ENCODE measurements at regions not wholly inside any gene's neighbourhood (a gene's known extent, or its start where the extent isn't known, plus 50 kb on each side); places are given as distances from the start of the nearest gene placed in this dataset.
A peak's percentile ranks its signal among the peaks of the same experiment; 100 is the strongest.

GRCh38 chr22:46090036-46090591 lies 60.2 kb upstream of the PPARA start:
- H3K4me3 ChIP-seq (ENCODE audit: low read depth, low read length): peak overlapping the region; percentile 57
- no peak for TF ChIP-seq CTCF (IDR thresholded peaks at IDR 0.05; ENCODE audit: insufficient read depth, low read length)
- peak; percentile 42 for DNase-seq (ENCODE audit: low read depth)

DNA sequence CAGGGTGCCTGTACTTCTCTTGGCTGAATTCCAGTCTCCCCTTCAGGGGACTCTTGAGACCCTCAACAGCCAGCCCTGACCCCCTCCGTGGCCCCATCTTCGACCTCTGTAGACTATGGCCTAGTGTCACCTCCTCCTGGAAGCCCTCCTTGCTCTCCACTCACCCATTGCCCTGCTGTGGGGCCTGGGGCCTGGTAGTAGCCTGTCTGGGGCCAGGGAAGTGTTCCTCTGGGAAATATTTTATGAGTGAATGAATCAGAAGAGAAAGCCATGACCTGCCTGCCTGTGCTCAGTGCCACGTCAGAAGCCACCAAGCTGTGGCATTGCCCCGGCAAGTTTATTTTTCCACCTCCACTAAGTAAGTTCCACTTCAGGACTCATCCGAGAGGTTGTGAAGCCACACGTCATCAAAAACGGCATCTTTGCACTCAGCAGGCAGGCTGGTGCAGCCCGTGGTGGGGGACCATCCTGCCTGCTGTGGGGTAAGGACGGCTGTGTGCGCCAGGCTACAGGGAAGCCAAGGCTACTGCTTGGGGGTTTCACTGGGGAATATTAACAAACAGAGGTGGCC lies 59.6 kb upstream of the PPARA start:
- peak; percentile 48 for DNase-seq (ENCODE audit: low read depth)
- TF ChIP-seq CTCF (IDR thresholded peaks at IDR 0.05; ENCODE audit: insufficient read depth, low read length): no peak
- peak overlapping the region; percentile 33 for H3K4me3 ChIP-seq (ENCODE audit: low read depth, low read length)

- H3K4me3 ChIP-seq (ENCODE audit: low read depth, low read length): no peak overlapping the region
- peak; percentile 19 for DNase-seq (ENCODE audit: low read depth)
These were observed 58.9 kb upstream of the PPARA start for GRCh38 chr22:46091277-46091977.

DNA sequence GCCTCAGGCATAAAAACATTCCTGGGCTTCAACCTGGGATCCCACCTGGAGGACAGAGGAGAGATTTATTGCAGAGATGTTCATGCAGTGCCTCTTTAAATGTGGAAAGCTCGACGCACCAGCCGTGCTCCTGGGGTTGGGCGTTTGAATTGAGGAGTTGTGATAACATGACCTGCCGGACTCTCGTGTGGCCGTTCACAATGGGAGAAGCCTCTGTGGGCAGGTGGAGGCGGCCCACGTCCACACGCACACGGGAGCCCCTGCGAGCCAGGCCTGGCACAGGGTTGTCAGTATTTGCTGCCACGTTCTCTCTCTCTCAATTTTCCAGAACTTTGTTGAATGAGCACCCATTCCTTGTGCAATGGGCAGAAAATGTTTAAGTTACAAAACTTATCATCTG lies 58.3 kb upstream of the PPARA start:
- DNase-seq (ENCODE audit: low read depth): peak; percentile 10
- TF ChIP-seq CTCF (IDR thresholded peaks at IDR 0.05; ENCODE audit: insufficient read depth, low read length): no peak
- no peak overlapping the region for H3K4me3 ChIP-seq (ENCODE audit: low read depth, low read length)

More at GRCh38 chr22:46091277-46091977, 58.9 kb upstream of the PPARA start:
- no peak for TF ChIP-seq CTCF (IDR thresholded peaks at IDR 0.05; ENCODE audit: insufficient read depth, low read length)

GRCh38 chr22:46092670-46093410 lies 57.5 kb upstream of the PPARA start:
- TF ChIP-seq CTCF (IDR thresholded peaks at IDR 0.05; ENCODE audit: insufficient read depth, low read length): no peak

DNA sequence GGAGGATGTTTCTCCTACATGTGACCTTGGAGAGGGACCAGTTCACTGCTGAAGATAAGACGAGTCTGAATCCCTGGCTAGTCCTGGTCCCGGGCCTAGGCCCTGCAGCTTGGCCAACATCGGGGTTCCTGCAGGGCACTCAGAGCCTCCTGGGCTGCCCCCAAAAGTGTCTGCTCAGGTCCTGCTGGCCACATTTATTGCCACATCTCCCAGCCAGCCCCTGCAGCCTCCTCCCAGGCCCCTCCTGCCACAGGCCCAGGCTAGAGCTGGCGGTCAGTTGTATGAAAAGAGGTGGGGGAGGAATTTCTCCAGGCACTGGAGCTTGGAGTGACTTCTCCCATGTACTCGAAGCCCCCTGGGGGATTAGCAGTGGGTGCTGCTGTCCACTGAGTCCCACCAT lies 56.5 kb upstream of the PPARA start:
- peak; percentile 14 for DNase-seq (ENCODE audit: low read depth)
- no peak overlapping the region for H3K4me3 ChIP-seq (ENCODE audit: low read depth, low read length)
- no peak for TF ChIP-seq CTCF (IDR thresholded peaks at IDR 0.05; ENCODE audit: insufficient read depth, low read length)

More at GRCh38 chr22:46092670-46093410, 57.5 kb upstream of the PPARA start:
- peak; percentile 18 for DNase-seq (ENCODE audit: low read depth)
- no peak overlapping the region for H3K4me3 ChIP-seq (ENCODE audit: low read depth, low read length)
